SW480 (cell line): ENCODE measurements at regions not wholly inside any gene's neighbourhood (a gene's known extent, or its start where the extent isn't known, plus 50 kb on each side); places are given as distances from the start of the nearest gene placed in this dataset.

Experiments used
- DNase-seq: peaks from one replicate; pipeline ENCODE4 v3.0.0-alpha.2; 2016; ENCODE audit warnings: low spot score

DNA sequence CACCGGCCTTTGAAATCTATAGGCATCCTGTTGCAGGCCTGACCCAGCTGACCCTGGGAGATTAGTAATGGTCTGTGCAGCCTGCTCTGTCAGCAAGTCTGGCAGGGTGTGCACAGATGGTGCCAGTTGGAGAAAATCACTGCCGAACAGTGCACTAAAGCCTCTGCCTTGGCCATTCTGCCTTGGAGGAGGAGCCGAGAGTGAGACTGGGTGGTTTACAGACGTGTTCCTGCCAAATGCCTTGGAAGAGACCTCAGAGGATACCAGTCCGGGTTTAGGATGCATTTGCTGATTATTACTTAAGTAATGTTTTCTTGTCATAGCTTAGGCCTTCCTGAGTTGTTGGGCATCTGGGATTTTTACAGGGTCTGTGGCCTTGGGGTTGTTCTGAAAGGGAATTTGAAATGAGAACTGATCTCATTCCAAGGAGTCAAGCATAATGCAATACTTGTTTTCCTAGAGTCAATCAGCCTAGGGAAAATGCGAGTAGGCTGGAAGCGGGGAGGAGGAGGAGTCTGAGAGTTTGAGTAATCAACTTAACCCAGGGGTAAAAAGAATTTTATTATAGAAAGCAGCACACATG, 292.1 kb downstream of the SOX4 start:
- no peak for DNase-seq

- no peak for DNase-seq
These were observed 293.1 kb downstream of the SOX4 start for GRCh38 chr6:21886542-21887151.

DNA sequence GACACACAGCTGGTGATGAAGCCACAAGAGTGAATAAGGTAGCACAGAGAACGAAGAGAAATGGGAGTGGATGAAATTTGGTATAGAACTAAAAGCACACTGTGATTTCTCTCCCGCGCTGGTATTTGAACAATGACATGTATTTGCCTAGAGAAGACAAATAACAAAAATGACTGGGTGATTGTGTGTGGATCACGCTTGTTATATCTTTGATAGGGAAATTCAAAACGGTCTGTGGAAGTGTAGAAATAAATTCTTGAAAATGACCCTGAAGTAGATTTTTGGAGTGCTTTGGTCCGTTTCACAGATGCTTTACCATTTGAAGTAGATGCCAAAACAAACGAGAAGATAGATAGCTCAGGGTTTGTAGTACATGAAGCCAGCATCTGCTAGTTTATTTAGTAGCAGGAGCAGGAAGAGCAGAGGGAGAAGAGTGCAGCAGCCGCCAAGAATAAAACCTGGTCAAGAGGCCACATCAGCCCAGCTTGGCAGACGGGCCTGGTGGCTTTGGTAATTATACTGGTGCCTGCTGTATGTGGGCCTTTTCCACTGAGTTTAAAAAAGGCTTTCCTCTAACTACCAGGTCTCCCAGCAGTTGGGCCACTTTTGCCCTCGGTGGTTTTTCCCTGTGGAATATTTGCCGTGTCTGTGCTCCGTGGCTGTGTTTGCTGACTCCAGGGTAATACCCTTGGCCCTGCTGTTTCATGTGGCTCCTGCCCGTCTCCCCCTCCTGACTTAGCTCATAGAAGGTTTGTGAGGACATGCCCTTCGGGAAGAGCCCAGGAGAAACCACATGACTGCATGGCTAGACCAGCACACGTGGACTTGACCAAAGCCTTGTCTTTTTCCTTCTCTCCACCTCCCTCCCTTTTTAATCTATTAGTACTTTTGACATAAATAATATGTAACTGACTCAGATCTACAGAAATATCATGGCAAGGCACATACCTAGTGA, 294.0 kb downstream of the SOX4 start:
- no peak for DNase-seq

GRCh38 chr6:21891080-21891479, 297.5 kb downstream of the SOX4 start:
- no peak for DNase-seq

DNA sequence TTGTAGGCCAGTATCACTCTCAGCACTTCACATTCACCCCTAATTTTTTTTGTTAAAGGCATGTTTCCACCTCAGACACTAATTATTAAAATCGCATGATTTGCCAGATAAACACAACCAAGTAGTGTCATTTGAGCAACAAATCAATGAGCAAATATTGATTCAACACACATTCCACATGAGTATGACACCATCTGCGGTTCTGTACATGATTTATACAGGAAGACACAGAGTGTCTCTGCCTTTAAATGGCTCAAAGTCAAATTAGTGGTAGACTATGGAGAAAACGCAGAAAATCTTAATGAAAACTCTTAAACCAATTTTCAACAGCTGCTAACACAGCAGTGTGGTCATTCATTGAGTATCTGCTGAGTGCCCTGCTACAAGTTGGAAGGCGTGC, 300.2 kb downstream of the SOX4 start:
- DNase-seq = no peak

GRCh38 chr6:21895555-21895954, 302.0 kb downstream of the SOX4 start:
- DNase-seq = no peak

GRCh38 chr6:21898107-21898796, 304.7 kb downstream of the SOX4 start:
- no peak for DNase-seq

DNA sequence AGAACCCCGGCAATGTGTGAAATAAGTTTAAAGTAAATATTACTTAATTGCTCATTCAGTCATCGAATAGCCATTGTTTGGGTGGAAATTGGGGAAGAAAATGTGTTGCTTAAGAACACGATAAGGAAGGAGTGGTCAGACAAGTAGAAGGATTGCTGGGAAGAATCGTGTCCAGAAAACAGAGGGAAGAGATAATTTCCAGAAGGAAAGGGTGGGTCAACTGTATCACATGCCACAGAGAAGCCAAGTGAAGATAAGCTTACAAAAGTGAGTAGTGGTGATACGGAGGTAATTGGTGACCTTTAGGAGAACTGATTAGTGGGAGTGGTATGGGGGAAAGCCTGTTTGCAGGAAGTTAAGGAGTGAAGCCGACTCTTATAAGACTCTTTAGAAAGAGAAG, 306.2 kb downstream of the SOX4 start:
- no peak for DNase-seq

GRCh38 chr6:21900730-21901129, 307.2 kb downstream of the SOX4 start:
- no peak for DNase-seq

DNA sequence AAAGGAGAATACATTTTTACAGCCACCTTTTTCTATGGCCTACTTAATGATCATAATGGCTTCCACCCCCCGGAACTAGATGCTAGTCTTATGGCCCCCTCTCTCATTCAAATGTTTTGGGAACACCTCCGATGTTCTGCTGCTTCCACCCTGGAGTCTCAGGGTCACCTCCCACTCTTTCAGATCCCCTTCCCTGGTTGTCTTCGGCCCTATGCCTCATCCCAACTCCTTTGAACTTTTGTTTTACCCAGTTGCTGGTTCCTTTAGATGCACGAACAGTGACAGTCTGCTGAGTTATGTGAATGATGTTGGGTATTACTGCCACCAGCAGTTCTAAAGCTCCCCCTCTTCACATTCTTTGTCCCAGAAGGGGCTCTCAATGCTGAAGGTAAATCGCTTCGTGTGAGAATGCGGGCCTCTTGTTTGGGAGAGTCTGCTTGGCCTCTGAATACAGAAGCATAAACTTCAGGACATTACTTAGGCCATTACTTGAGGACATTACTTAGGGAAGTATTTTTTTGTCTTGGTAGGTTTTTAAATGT, 309.1 kb downstream of the SOX4 start:
- no peak for DNase-seq

GRCh38 chr6:21905531-21905930, 312.0 kb downstream of the SOX4 start:
- DNase-seq = no peak

DNA sequence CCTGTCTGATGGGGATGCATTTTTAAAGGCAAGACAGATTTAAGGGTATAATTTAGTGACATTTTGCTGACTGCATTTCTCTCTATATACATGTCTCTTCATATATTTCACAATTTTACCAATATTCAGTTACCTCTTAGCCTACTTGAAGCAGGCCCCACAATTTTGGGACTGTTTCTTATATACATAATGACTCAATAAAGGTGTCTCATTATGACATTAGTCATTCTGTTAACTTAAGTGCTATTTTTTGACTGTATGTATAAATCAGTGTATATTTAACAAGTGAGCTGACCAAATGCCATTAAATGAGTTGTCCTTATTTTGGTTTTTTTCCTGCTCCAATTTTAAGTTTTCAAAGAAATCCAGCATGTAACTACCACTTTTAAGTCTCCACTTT, 313.3 kb downstream of the SOX4 start:
- DNase-seq = no peak

DNA sequence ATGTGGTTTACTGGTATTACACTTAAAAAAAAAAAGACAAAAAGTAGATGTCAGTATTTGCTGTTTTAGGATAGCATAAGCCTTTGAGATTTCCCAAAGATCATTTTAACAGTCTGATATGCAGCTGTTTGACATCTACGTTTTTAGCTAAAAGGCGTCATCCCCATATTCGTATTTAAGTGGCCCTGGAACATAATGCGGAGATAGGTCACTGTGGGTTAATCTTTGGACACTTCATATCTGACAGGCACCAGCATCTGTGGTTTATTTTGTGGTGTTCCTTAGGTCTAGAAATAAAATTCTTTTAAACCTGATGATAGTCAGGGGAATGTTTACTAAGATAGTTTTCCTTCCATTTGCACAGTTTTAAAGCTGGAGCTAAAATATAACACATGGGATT, 313.7 kb downstream of the SOX4 start:
- no peak for DNase-seq

- no peak for DNase-seq
These were observed 314.8 kb downstream of the SOX4 start for GRCh38 chr6:21908161-21908848.

DNA sequence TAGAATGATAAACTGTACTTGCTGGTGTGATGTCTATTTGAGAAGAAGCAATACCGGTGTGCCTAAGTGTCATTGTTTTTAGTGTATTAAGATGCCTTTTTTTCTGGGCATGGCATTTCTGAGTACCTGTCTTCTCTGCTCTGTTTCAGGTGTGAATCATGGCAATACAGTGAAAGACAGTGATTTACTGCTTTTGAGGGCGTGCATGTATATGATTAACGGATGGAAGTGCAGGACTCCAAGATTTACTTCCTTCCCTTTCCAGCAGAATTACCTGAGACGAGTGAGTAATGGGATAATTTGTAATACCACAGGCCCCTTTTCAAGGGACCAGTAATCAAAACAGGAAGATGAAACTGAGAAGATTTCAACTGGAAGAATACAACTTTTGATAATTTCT, 315.8 kb downstream of the SOX4 start:
- no peak for DNase-seq

DNA sequence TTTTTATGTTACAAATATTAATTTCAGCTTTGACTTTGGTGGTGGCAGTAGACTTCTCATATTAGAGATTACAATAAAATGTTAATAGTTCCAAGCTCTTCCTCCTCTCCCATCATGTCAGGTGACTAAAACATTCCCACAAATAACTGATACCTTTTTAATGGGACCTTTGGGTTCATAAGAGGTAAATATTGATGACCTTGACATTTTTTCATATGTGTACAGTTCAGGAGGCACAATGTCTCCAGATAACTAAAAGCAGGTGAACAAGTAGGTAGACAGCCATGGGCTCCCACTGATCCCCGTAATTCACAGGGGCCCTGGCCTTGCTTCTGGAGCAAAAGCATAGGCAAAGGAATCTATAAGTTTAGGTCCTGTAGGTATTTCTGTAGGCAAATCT, 317.7 kb downstream of the SOX4 start:
- no peak for DNase-seq

GRCh38 chr6:21912151-21912832, 318.7 kb downstream of the SOX4 start:
- no peak for DNase-seq

- DNase-seq = no peak
These were observed 320.8 kb downstream of the SOX4 start for GRCh38 chr6:21914121-21914973.

- DNase-seq = peak; percentile 5
These were observed 322.2 kb downstream of the SOX4 start for GRCh38 chr6:21915707-21916260.

DNA sequence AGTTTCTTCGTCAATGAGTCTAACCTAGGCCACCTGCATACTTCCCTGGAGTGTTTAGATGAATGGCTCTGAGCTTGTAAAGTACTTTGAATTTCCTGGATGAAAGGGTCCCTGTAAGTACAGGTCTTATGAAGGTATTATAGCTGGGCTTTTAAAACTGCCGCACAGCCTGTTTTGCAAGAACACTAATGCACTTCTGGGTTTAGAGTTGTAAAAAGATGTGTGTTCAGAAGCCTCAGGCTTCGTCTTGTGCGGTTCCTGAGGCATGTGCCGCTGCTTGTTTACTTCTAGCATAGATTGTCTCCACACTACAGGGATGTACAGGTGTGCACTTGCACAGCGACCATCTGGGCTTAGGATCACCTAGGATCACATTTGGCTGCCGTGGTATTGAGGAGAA, 324.5 kb downstream of the SOX4 start:
- no peak for DNase-seq
